Spleen (tissue), 7 donors: ENCODE measurements at regions not wholly inside any gene's neighbourhood (a gene's known extent, or its start where the extent isn't known, plus 50 kb on each side); places are given as distances from the start of the nearest gene placed in this dataset.

Experiments used
- POLR2AphosphoS5 ChIP-seq, 3 donors: sonication (generic); formaldehyde crosslinking; IDR thresholded peaks; one replicate each; pipeline ENCODE4 v1.5.1; 2017; ENCODE audit warnings: antibody characterized with exemption in 3 of 3
- TF ChIP-seq, protein P1 (sequence below), 11 experiments: fragments of 200-600 bp in 7 of 11; fragments of 450-650 bp in 4 of 11; sonication (generic) in 4 of 11; IDR thresholded peaks in 8 of 11; conservative IDR thresholded peaks in 3 of 11; 1 replicate in 7 of 11; 2 replicates in 4 of 11; pipeline versions ENCODE4 v1.4.0 to v1.8.0; 2016 to 2021; ENCODE audit warnings: antibody characterized with exemption in 11 of 11, inconsistent platforms in 4 of 11, mild to moderate bottlenecking in 1 of 11
- donor health status: DM: no; HTN: no; CAD: no; lungs with moderate emphysema.
- donor health status: DM: no; HTN: no; CAD: no.
- donor health status: DM: no; HTN: no; CAD: no.

DNA sequence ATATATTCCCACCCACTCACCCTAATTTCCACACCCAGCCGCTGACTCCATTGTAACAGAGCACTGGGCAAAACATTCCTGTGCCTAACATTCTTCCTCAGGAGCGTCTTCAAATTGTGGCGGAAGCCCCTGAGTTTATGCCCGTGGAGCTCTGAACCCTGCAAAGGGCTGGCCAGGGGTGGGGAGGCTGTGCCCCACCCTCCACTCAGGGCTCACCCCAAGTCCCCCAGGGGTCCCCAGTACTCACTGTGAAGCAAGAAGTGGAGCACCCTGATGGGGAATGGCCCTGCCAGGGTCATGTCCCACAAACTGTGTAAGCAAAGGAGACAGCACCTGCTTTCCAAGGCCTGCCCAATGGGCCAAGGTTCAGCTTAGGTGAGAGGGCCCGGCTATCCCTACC is 303.2 kb downstream of the PREX1 start:
- TF ChIP-seq POLR2AphosphoS5 (IDR thresholded peaks at IDR 0.05), result no peak
- TF ChIP-seq, protein P1, sequence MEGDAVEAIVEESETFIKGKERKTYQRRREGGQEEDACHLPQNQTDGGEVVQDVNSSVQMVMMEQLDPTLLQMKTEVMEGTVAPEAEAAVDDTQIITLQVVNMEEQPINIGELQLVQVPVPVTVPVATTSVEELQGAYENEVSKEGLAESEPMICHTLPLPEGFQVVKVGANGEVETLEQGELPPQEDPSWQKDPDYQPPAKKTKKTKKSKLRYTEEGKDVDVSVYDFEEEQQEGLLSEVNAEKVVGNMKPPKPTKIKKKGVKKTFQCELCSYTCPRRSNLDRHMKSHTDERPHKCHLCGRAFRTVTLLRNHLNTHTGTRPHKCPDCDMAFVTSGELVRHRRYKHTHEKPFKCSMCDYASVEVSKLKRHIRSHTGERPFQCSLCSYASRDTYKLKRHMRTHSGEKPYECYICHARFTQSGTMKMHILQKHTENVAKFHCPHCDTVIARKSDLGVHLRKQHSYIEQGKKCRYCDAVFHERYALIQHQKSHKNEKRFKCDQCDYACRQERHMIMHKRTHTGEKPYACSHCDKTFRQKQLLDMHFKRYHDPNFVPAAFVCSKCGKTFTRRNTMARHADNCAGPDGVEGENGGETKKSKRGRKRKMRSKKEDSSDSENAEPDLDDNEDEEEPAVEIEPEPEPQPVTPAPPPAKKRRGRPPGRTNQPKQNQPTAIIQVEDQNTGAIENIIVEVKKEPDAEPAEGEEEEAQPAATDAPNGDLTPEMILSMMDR (IDR thresholded peaks at IDR 0.05 in 8 of 11, conservative IDR thresholded peaks at IDR 0.05 in 3 of 11), result no peak
